MCF 10A (cell line): ENCODE measurements at regions not wholly inside any gene's neighbourhood (a gene's known extent, or its start where the extent isn't known, plus 50 kb on each side); places are given as distances from the start of the nearest gene placed in this dataset.

Source experiments
- BruUV-seq: library from RNA; stranded (reverse); fragments of 400-500 nt; replicated peaks from 2 replicates; lab custom pipeline; 2021; lab: Mats Ljungman, UMichigan
- CTCF ChIA-PET: fragments of 300-600 bp; sonication (Branson Sonifier 250); formaldehyde crosslinking; extraction: SDS; loops from one replicate; lab custom pipeline; 2021; ENCODE audit warnings: antibody characterized with exemption, inconsistent platforms; lab: Yijun Ruan, JAX
- POLR2A ChIA-PET: fragments of 300-600, 350-650 bp; sonication (Branson Sonifier 250); formaldehyde crosslinking; extraction: SDS; loops from one replicate; lab custom pipeline; 2020; ENCODE audit warnings: antibody characterized with exemption, inconsistent platforms; lab: Yijun Ruan, JAX
- DNase-seq: peaks from one replicate; pipeline ENCODE4 v3.0.0-alpha.2; 2018; ENCODE audit not compliant: unreplicated experiment
- H3K27ac Mint-ChIP-seq: one replicate; pipeline ENCODE4 v1.8.0; 2022; ENCODE audit warnings: mild to moderate bottlenecking, low read depth, mixed read lengths; ENCODE audit not compliant: unreplicated experiment
- H3K27me3 Mint-ChIP-seq: one replicate; pipeline ENCODE4 v1.8.0; 2022; ENCODE audit warnings: mixed read lengths; ENCODE audit not compliant: insufficient read depth, unreplicated experiment
- H3K36me3 Mint-ChIP-seq: one replicate; pipeline ENCODE4 v1.8.0; 2022; ENCODE audit warnings: mild to moderate bottlenecking, moderate library complexity, mixed read lengths; ENCODE audit not compliant: insufficient read depth, unreplicated experiment
- H3K4me1 Mint-ChIP-seq: one replicate; pipeline ENCODE4 v1.8.0; 2022; ENCODE audit warnings: mixed read lengths; ENCODE audit not compliant: insufficient read depth, unreplicated experiment
- H3K4me3 Mint-ChIP-seq: one replicate; pipeline ENCODE4 v1.8.0; 2022; ENCODE audit warnings: mild to moderate bottlenecking, moderate library complexity, mixed read lengths; ENCODE audit not compliant: unreplicated experiment
- H3K9me3 Mint-ChIP-seq: one replicate; pipeline ENCODE4 v1.8.0; 2022; ENCODE audit warnings: mixed read lengths; ENCODE audit not compliant: unreplicated experiment
- CTCF ChIP-seq: fragments of 200-600 bp; IDR thresholded peaks from one replicate; pipeline ENCODE4 v1.8.0; 2022; ENCODE audit warnings: antibody characterized with exemption, mild to moderate bottlenecking; ENCODE audit not compliant: unreplicated experiment
- intact Hi-C: fragments of 100-400 bp; cut with micrococcal nuclease; formaldehyde crosslinking; loops from 2 replicates; pipeline ENCODE4 v1.14.1; 2022

GRCh38 chr5:36815871-36816270, 60.7 kb upstream of the NIPBL start:
- BruUV-seq, result no TSS peak
- H3K36me3 Mint-ChIP-seq, result no peaks in the 10 kb centered on the region
- H3K4me3 Mint-ChIP-seq, result no peak overlapping the region
- CTCF ChIA-PET, result no interaction called here
- H3K27me3 Mint-ChIP-seq, result peaks cover 56% of the 10 kb centered on the region
- intact Hi-C loops, result no loop called here
- TF ChIP-seq CTCF, result no peak
- H3K9me3 Mint-ChIP-seq, result no peaks in the 10 kb centered on the region
- H3K4me1 Mint-ChIP-seq, result no peaks in the 10 kb centered on the region
- POLR2A ChIA-PET, result interaction anchor here (0.7 kb wide), 1 partner anchor 13 kb away, joined by 3 read pairs; no protein-coding TSS in a partner anchor
- no peak for DNase-seq
- no peak overlapping the region for H3K27ac Mint-ChIP-seq

GRCh38 chr5:36820900-36821299, 55.7 kb upstream of the NIPBL start:
- no peak for TF ChIP-seq CTCF
- no TSS peak for BruUV-seq
- intact Hi-C loops, result no loop called here
- Mint-ChIP-seq H3K36me3 (no peaks in the 10 kb centered on the region), H3K4me1 (no peaks in the 10 kb centered on the region), H3K4me3 (no peak overlapping the region), H3K27me3 (peaks cover 87% of the 10 kb centered on the region), H3K9me3 (no peaks in the 10 kb centered on the region), H3K27ac (no peak overlapping the region)
- CTCF ChIA-PET, result interaction anchor here (0.6 kb wide), 2 partner anchors 22 to 1680 kb away, joined by 3 read pairs; no protein-coding TSS in a partner anchor
- DNase-seq, result no peak
- POLR2A ChIA-PET, result no interaction called here

GRCh38 chr5:36826694-36827093, 49.9 kb upstream of the NIPBL start:
- ChIA-PET CTCF (no interaction called here), POLR2A (no interaction called here)
- Mint-ChIP-seq H3K27me3 (peaks cover 66% of the 10 kb centered on the region), H3K36me3 (no peaks in the 10 kb centered on the region), H3K9me3 (no peaks in the 10 kb centered on the region), H3K27ac (no peak overlapping the region), H3K4me3 (no peak overlapping the region), H3K4me1 (no peaks in the 10 kb centered on the region)
- intact Hi-C loops, result no loop called here
- TF ChIP-seq CTCF, result no peak
- no peak for DNase-seq
- BruUV-seq, result no TSS peak
